ENCODE measurements at regions not wholly inside any gene's neighbourhood (a gene's known extent, or its start where the extent isn't known, plus 50 kb on each side); places are given as distances from the start of the nearest gene placed in this dataset.

DNA sequence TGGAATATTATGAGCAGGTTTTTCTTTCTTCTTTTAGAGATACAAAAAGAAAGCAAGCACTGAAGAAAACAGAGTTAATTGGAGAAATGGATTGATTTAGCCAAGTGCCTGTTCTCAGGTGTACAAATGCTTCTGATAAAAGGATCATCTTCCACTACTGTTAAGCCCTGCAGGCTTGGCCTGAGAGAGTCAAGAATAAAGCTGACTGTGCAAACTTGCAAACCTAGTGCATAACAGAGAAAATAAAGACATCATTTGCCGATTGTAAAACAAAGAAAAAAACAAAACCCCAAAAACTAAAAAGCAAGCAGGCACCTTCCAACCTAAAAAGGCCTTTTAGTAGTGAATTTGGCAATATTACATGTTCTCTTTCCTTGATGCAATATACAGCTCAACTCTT is 78.0 kb upstream of the CCDC80 start:
- Histone ChIP-seq H2BK12ac (ENCODE audit: insufficient read length, low read depth, low read length) (no peak overlapping the region), H3T11ph (ENCODE audit: low read length) (no peak overlapping the region), H4K91ac (ENCODE audit: insufficient read length, low read depth, low read length) (no peak overlapping the region), H2BK20ac (ENCODE audit: low read depth, low read length, poor library complexity, severe bottlenecking) (no peak overlapping the region), H3K56ac (ENCODE audit: insufficient read length, low read depth, low read length) (no peak overlapping the region), H4K8ac (replicated peaks; ENCODE audit: insufficient read length, low read depth, low read length) (no peak overlapping the region), H3K4me2 (ENCODE audit: insufficient read depth, insufficient read length, low read length) (no peak overlapping the region), H3K79me2 (ENCODE audit: insufficient read depth, low read length) (no peaks in the 10 kb centered on the region), H3K27me3 (ENCODE audit: insufficient read depth, low read length) (no peaks in the 10 kb centered on the region), H3K23ac (ENCODE audit: insufficient read length, low read depth, low read length) (no peak overlapping the region), H2BK15ac (ENCODE audit: low read depth, low read length) (no peak overlapping the region), H2AK5ac (ENCODE audit: insufficient read length, low read length) (no peak overlapping the region), H3K4ac (ENCODE audit: low read depth, low read length) (no peak overlapping the region), H2AFZ (ENCODE audit: low read length) (no peak overlapping the region), H3K27ac (ENCODE audit: insufficient read length, low read depth, low read length) (no peak overlapping the region), H4K20me1 (ENCODE audit: control insufficient read depth, insufficient read depth, insufficient read length) (no peaks in the 10 kb centered on the region), H3K14ac (ENCODE audit: insufficient read depth, low read length) (no peak overlapping the region), H3K23me2 (ENCODE audit: insufficient read length, low read depth, low read length, poor library complexity, severe bottlenecking) (no peaks in the 10 kb centered on the region), H2BK5ac (ENCODE audit: insufficient read length, low read length) (no peak overlapping the region), H3K79me1 (ENCODE audit: insufficient read depth, low read depth, low read length, poor library complexity, severe bottlenecking) (no peaks in the 10 kb centered on the region), H3K9ac (ENCODE audit: extremely low read depth, insufficient read length, low read length) (no peak overlapping the region), H3K18ac (ENCODE audit: insufficient read length, low read depth, low read length) (no peak overlapping the region), H3K4me1 (ENCODE audit: insufficient read depth, low read length) (no peaks in the 10 kb centered on the region), H4K5ac (ENCODE audit: insufficient read length, low read depth, low read length) (no peak overlapping the region), H2BK120ac (ENCODE audit: low read depth, low read length, poor library complexity, severe bottlenecking) (no peak overlapping the region), H3K9me3 (ENCODE audit: control insufficient read depth, low read depth, low read length) (no peaks in the 10 kb centered on the region)
- H3K9me3 Mint-ChIP-seq, result peaks cover 7 to 11% of the 10 kb centered on the region in 2 experiments
- no CpG with 5 or more reads among the region's 1 CpG for WGBS (ENCODE audit: extremely low coverage, insufficient read length, low lambda C conversion rate)
- no peak overlapping the region for H3K4me3 Mint-ChIP-seq
- TF ChIP-seq, protein P1, sequence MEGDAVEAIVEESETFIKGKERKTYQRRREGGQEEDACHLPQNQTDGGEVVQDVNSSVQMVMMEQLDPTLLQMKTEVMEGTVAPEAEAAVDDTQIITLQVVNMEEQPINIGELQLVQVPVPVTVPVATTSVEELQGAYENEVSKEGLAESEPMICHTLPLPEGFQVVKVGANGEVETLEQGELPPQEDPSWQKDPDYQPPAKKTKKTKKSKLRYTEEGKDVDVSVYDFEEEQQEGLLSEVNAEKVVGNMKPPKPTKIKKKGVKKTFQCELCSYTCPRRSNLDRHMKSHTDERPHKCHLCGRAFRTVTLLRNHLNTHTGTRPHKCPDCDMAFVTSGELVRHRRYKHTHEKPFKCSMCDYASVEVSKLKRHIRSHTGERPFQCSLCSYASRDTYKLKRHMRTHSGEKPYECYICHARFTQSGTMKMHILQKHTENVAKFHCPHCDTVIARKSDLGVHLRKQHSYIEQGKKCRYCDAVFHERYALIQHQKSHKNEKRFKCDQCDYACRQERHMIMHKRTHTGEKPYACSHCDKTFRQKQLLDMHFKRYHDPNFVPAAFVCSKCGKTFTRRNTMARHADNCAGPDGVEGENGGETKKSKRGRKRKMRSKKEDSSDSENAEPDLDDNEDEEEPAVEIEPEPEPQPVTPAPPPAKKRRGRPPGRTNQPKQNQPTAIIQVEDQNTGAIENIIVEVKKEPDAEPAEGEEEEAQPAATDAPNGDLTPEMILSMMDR (conservative IDR thresholded peaks at IDR 0.05), result no peak
- no peak for DNase-seq
- peaks cover 3 to 6% (median 5%) of the 10 kb centered on the region in 3 experiments; a peak in 5 of 7 replicates for H3K36me3 Mint-ChIP-seq (ENCODE audit: insufficient read depth in 1 of 3, low read depth in 3 of 3)
- H3K4me1 Mint-ChIP-seq, result no peaks in the 10 kb centered on the region; a peak in 1 of 4 replicates
- H3K27me3 Mint-ChIP-seq (ENCODE audit: low read depth), result no peaks in the 10 kb centered on the region
- H3K27ac Mint-ChIP-seq, result no peak overlapping the region

All from H9 (cell line).